Esophagus squamous epithelium (tissue), 4 donors: ENCODE measurements at regions not wholly inside any gene's neighbourhood (a gene's known extent, or its start where the extent isn't known, plus 50 kb on each side); places are given as distances from the start of the nearest gene placed in this dataset.

Source experiments
- POLR2A ChIP-seq, 4 donors: fragments of 450-650 bp; IDR thresholded peaks; one replicate each; pipeline ENCODE4 v1.6.1; 2017; ENCODE audit warnings: antibody characterized with exemption in 4 of 4, mild to moderate bottlenecking in 4 of 4, moderate library complexity in 3 of 4
- TF ChIP-seq, protein P1 (sequence below), 6 experiments: fragments of 450-650 bp in 4 of 6; fragments of 200-600 bp in 2 of 6; sonication (generic) in 2 of 6; IDR thresholded peaks; one replicate each; pipeline ENCODE4 v1.5.1; 2016 to 2019; ENCODE audit warnings: antibody characterized with exemption in 6 of 6, mild to moderate bottlenecking in 4 of 6, moderate library complexity in 4 of 6

- no peak for TF ChIP-seq POLR2A (IDR thresholded peaks at IDR 0.05)
- TF ChIP-seq, protein P1, sequence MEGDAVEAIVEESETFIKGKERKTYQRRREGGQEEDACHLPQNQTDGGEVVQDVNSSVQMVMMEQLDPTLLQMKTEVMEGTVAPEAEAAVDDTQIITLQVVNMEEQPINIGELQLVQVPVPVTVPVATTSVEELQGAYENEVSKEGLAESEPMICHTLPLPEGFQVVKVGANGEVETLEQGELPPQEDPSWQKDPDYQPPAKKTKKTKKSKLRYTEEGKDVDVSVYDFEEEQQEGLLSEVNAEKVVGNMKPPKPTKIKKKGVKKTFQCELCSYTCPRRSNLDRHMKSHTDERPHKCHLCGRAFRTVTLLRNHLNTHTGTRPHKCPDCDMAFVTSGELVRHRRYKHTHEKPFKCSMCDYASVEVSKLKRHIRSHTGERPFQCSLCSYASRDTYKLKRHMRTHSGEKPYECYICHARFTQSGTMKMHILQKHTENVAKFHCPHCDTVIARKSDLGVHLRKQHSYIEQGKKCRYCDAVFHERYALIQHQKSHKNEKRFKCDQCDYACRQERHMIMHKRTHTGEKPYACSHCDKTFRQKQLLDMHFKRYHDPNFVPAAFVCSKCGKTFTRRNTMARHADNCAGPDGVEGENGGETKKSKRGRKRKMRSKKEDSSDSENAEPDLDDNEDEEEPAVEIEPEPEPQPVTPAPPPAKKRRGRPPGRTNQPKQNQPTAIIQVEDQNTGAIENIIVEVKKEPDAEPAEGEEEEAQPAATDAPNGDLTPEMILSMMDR (IDR thresholded peaks at IDR 0.05): no peak
Measured at GRCh38 chr4:54585321-54586000, 72.3 kb upstream of the KIT start.
